NCI-H460 (cell line): ENCODE measurements at regions not wholly inside any gene's neighbourhood (a gene's known extent, or its start where the extent isn't known, plus 50 kb on each side); places are given as distances from the start of the nearest gene placed in this dataset.

Experiments
- DNase-seq: peaks from one replicate; pipeline ENCODE4 v3.0.0-alpha.2; 2016; ENCODE audit warnings: low read depth; ENCODE audit errors: extremely low read depth

- DNase-seq: no peak
Measured at GRCh38 chr5:74275171-74275992, 365.1 kb downstream of the ENC1 start.

GRCh38 chr5:74274326-74274725 is 366.2 kb downstream of the ENC1 start:
- no peak for DNase-seq

- DNase-seq: no peak
Measured at GRCh38 chr5:74272831-74273451, 367.6 kb downstream of the ENC1 start.

GRCh38 chr5:74272024-74272775 is 368.3 kb downstream of the ENC1 start:
- peak; percentile 26 for DNase-seq

- DNase-seq: no peak
Measured at GRCh38 chr5:74268297-74268696, 372.2 kb downstream of the ENC1 start.

- no peak for DNase-seq
Measured at GRCh38 chr5:74266836-74267235, 373.7 kb downstream of the ENC1 start.

GRCh38 chr5:74266132-74266531 is 374.4 kb downstream of the ENC1 start:
- DNase-seq: no peak

GRCh38 chr5:74262544-74263207 is 377.9 kb downstream of the ENC1 start:
- no peak for DNase-seq

GRCh38 chr5:74261866-74262265 is 378.7 kb downstream of the ENC1 start:
- DNase-seq: no peak

GRCh38 chr5:74261421-74261820 is 379.1 kb downstream of the ENC1 start:
- no peak for DNase-seq

- no peak for DNase-seq
Measured at GRCh38 chr5:74259572-74259971, 381.0 kb downstream of the ENC1 start.

- no peak for DNase-seq
Measured at GRCh38 chr5:74258314-74258665, 382.2 kb downstream of the ENC1 start.

- no peak for DNase-seq
Measured at GRCh38 chr5:74257645-74258313, 382.7 kb downstream of the ENC1 start.

- no peak for DNase-seq
Measured at GRCh38 chr5:74257060-74257527, 383.4 kb downstream of the ENC1 start.

- no peak for DNase-seq
Measured at GRCh38 chr5:74255692-74256392, 384.7 kb downstream of the ENC1 start.

- no peak for DNase-seq
Measured at GRCh38 chr5:74254257-74254656, 386.3 kb downstream of the ENC1 start.

- no peak for DNase-seq
Measured at GRCh38 chr5:74252044-74252443, 388.5 kb downstream of the ENC1 start.

GRCh38 chr5:74251141-74252035 is 389.1 kb downstream of the ENC1 start:
- peak; percentile 47 for DNase-seq
